Pulmonary artery endothelial cell (primary cell): ENCODE measurements at regions not wholly inside any gene's neighbourhood (a gene's known extent, or its start where the extent isn't known, plus 50 kb on each side); places are given as distances from the start of the nearest gene placed in this dataset.

Source experiments
- DNase-seq: peaks from one replicate; pipeline ENCODE4 v3.0.0-alpha.2; 2011; ENCODE audit warnings: low read depth, low spot score

DNA sequence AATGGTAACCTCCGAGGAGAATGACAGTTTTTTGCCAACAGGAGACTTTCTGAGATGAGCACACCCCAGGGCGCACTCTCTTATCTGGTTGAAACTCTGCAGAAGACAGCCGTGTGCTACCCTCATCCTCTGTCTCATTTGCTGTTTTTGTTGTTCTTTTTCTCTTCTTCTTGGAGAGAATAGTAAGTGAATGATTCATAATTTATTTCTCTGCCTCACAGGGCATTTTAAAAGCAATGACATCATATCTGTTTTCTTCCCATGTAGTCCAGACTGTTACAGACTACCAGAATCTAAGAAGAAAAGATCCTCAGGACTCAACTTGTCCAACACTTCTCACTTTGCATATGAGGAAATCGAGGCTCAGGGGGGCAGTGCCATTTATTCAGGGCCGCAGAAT lies 771.1 kb upstream of the GRM7 start:
- DNase-seq: no peak

DNA sequence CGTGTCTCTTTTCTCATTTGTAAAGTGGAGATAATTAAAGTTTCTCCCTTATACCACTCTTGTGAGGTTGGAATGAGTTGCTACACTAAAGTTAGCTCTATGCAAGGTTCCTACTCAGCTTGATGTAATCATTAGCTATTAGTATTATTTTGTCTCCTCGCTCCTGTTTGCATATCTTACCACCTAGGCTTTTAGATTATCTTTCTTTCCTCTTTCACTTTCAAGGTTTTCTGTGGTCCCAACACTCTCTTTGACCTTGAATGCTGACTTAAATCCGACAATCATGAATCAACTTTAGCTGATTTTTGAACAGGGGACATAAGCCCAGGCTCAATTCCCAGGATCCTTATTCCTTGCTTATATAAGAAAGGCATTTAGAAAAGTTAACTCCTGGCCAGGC lies 769.7 kb upstream of the GRM7 start:
- no peak for DNase-seq

DNA sequence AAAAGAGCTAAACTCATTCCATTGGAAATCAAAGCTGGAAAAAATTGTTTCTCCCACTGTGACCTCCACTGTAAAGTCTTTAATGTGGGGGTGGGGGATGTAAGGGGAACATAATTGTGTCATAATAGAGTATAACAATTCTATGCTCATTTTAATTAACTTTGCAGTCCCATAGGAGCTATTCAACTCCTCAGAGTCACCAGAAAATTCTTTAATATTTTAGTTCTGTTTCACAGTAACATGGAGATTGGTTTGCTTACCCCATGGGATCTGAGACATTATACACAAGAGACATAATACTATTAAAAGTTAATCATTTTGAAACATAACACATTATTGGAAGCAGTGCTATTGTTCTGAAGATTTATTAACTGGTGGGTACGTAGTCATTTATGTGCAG lies 765.9 kb upstream of the GRM7 start:
- no peak for DNase-seq

- no peak for DNase-seq
These were observed 763.9 kb upstream of the GRM7 start for GRCh38 chr3:6097021-6097420.

GRCh38 chr3:6097556-6097955 lies 763.4 kb upstream of the GRM7 start:
- DNase-seq: no peak

GRCh38 chr3:6098516-6099157 lies 762.3 kb upstream of the GRM7 start:
- DNase-seq: no peak

GRCh38 chr3:6099458-6100075 lies 761.3 kb upstream of the GRM7 start:
- DNase-seq: no peak

- no peak for DNase-seq
These were observed 755.7 kb upstream of the GRM7 start for GRCh38 chr3:6105187-6105586.

DNA sequence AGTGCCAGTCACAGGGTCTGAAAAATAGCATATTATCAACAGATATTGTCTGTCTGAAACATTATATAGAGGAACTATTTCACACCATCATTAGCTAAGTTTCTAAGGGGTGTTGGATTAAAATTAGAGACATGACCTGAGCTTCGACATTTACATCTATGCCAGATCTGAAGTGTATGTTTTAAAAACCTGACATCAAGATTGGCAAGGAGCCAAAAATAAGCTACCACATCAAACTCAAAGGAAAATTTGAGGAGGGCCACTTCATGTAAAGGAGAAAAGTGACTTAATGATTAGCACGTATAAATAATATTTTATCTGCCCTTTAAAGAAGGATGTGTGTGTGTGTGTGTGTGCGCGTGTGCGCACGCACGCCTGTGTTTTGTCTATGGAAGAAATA lies 752.0 kb upstream of the GRM7 start:
- DNase-seq: no peak

GRCh38 chr3:6110451-6110850 lies 750.5 kb upstream of the GRM7 start:
- DNase-seq: no peak

DNA sequence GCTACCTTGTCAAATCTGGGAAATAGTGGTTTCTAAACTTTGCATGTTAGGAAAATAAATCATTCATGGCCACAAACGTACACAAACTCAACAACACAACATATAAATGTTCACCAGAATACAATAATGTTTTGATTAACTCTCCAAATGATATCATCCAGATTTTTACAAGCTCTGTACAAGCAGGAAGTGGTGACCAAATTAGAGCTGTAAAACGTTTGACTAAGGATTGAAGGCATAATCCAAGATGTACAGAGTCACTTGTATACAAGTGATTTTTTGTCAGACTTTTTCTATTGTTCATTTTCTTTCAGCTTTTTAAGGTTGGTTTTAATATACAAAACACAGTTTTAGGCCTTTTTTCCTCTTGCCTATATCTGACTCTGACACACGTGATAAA lies 748.4 kb upstream of the GRM7 start:
- DNase-seq: no peak

DNA sequence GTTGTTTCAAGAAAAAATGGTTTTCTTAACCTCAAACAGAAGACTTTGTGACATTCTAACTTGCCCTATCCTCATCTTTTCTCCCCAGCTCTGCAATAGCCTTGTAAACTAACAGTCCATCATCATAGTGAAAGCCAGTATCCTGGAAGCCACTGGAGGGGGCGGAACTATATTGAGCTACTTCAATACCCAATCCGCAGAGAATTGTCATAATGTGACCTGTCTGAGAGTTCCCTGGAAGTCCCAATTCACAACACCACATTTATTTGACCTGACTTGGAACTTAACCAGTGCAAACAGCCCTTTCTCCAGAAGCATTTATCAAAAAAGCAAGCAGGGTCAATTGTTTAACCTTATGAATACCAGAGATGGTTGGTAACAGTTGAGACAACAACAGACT lies 747.6 kb upstream of the GRM7 start:
- DNase-seq: no peak

DNA sequence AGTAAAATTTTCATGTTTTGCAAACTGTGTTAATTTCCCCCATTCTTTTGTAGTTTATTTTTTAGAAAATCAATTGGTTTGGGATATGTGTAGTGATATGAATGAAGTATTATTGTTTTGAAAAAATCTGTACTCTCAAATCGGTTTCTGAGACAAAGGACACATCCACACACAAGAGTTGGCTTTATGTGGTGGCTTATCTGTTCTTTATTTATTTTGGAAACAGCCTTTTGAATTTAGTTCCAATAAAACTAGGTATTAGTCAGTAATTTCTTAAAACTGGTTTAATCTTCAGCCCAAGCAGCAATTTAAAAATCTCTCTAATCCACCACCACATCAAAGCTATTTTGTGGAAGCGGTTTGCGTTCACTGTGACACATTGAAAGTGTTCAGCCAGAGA lies 741.5 kb upstream of the GRM7 start:
- DNase-seq: no peak

DNA sequence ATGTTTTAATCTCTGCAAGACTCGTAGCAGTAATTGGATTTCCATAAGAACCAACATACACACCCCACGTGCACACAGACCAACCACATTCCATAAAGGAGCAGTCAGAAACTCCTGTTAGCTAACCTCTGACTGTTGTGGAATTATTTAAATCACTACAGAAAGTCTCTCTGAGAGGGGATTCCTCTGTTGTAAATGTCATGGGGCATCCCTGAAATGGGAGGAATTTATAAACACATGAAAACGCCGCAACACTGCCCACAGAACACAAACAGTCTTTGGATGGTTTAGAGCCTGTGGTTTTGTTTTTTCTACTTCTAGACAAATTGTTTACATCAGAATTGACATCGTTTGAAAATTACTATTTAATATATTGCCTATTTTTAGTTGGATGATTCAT lies 740.1 kb upstream of the GRM7 start:
- DNase-seq: no peak

- DNase-seq: no peak
These were observed 736.0 kb upstream of the GRM7 start for GRCh38 chr3:6124875-6125274.

GRCh38 chr3:6125520-6125919 lies 735.4 kb upstream of the GRM7 start:
- DNase-seq: no peak

DNA sequence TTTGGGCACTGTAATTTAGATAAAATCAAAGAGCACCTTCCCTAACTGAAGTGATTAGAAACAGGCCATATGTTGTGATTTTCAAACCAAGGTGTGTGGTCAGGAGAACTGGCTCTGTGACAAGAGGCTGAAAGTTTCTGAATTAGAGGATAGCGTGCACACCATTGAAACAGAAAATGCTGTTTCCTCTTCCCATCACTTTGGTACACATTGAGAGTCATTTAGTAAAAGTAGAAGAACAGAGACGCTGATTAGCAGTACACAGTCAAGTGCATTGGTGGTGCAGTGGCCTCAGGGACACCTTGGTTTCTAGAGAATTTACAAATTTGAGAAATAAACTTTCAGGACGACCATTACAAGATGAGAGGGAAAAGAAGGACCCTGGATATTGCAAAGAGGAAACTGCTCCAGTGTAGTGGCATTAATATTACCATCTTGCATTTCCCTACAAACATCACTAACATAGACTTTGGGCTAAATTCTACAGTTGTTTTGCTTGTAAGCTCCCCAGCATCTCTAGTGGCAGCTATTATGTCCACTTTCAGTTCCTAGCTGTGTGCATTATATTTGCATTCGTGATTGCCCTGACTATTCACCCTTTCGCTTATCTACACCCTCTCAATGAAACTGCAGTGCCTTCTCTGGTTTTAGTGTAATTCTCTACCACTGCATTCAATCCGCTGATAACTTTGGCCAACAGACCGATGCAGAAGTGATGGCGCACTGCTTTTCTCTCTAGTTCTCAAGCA lies 728.1 kb upstream of the GRM7 start:
- DNase-seq: no peak

DNA sequence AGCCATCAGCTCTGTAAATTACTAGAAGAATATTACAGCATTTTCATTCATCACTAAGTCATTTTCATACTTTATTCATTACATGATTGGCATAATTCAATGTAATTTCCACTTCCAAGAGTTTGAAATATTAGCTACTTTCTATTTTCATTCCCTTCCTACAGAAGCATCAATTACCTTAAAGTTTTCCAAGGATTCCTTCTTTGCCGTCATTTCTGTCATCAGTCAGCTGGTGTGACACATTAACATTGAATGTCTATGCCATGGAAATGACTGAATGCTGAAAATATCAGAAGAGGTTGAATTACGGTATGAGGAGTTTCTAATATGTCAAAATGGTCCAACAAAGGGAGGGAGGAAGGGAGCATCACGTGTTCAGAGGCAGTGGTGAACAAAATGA lies 718.2 kb upstream of the GRM7 start:
- no peak for DNase-seq

DNA sequence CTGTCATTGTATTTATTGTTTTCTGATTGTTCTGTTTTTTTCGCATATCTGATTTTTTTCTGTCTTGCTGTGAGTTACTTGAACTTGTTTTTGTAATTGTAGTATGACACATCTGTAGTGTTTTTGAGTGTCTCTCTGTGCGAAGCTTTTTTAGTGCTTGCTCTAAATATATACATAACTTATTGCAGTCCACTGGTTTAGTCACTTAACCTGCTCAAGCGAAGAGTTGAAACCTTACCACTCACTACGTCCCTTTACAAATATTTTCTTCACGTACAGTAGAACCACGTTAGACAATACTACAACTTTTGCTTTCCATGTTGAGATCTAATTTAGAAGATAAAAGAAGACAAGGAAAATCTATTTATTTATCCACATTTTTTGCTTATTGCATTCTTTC lies 713.0 kb upstream of the GRM7 start:
- no peak for DNase-seq

DNA sequence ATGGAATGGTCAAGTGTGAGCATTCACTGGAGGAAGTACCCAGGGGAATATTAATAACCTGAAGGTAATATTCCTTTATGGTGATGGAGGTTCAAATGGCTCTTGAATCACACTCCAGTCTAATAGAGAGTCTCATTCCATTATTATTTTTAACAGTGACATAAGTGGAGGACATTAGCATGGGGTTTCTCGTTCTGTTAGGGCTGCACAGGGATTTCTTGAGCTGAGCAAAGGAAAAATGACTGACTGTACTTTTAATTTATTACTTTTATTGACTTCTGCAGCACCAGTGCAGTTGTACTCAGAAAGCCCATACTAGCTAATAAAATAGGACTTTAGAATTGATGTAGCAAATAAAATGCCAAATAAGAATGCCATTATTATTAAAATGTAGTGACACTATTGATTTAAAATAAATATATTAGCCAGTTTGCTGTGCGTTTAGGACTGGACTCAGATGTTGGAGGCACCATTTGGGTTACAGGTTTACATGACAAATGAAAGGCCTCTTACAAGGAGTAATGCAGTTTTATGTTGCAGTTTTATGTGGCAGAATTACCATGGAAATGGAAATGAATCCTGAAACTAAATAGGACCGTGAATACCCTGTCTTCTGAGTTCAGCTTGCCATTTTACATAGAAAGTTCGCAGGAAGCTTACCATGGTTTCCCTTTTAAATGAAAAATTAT lies 705.1 kb upstream of the GRM7 start:
- DNase-seq: no peak

GRCh38 chr3:6165951-6166350 lies 695.0 kb upstream of the GRM7 start:
- no peak for DNase-seq

GRCh38 chr3:6168256-6168655 lies 692.7 kb upstream of the GRM7 start:
- no peak for DNase-seq
